OCI-LY7 (cell line): ENCODE measurements at regions not wholly inside any gene's neighbourhood (a gene's known extent, or its start where the extent isn't known, plus 50 kb on each side); places are given as distances from the start of the nearest gene placed in this dataset.

ENCODE experiments used
- BruUV-seq: library from RNA; stranded (reverse); fragments of 400-500 nt; replicated peaks from 2 replicates; lab custom pipeline; 2021; lab: Mats Ljungman, UMichigan
- CTCF ChIA-PET: fragments of 300-600 bp; sonication (Branson Sonifier 250); formaldehyde crosslinking; loops from one replicate; lab custom pipeline; 2022; ENCODE audit warnings: antibody characterized with exemption; ENCODE audit not compliant: unreplicated experiment; lab: Charles Lee
- POLR2A ChIA-PET: fragments of 300-600 bp; sonication (Branson Sonifier 250); formaldehyde crosslinking; loops from one replicate; lab custom pipeline; 2022; ENCODE audit warnings: antibody characterized with exemption; lab: Charles Lee
- DNase-seq: peaks from one replicate; pipeline ENCODE4 v3.0.0-alpha.2; 2015; ENCODE audit warnings: low spot score
- H2AFZ ChIP-seq: fragments of 200-600 bp; sonication (generic), shearing (Covaris generic); 2 replicates; pipeline ENCODE4 v1.6.1; 2014; ENCODE audit warnings: mild to moderate bottlenecking, antibody characterized with exemption, low read length, moderate library complexity
- H3K27ac ChIP-seq: fragments of 200-600 bp; sonication (generic); 2 replicates; pipeline ENCODE4 v1.5.1; 2014; ENCODE audit warnings: mixed run types, low read depth, mild to moderate bottlenecking, moderate library complexity, low read length, inconsistent platforms; ENCODE audit not compliant: poor library complexity, severe bottlenecking
- H3K36me3 ChIP-seq: fragments of 200-600 bp; sonication (generic); 2 replicates; pipeline ENCODE4 v1.6.1; 2014; ENCODE audit warnings: mild to moderate bottlenecking, antibody characterized with exemption, low read length, moderate library complexity, mixed read lengths; ENCODE audit not compliant: insufficient read depth
- H3K4me1 ChIP-seq: fragments of 200-600 bp; sonication (generic); 2 replicates; pipeline ENCODE4 v1.5.1; 2014; ENCODE audit warnings: mild to moderate bottlenecking, low read length; ENCODE audit not compliant: insufficient read depth, poor library complexity, severe bottlenecking
- H3K4me2 ChIP-seq: fragments of 200-600 bp; sonication (generic); 2 replicates; pipeline ENCODE4 v1.6.1; 2014; ENCODE audit warnings: mild to moderate bottlenecking, low read length
- H3K4me3 ChIP-seq: fragments of 200-600 bp; sonication (generic); 2 replicates; pipeline ENCODE4 v1.5.1; 2014; ENCODE audit warnings: mild to moderate bottlenecking, low read depth, low read length; ENCODE audit not compliant: poor library complexity, severe bottlenecking
- H3K79me2 ChIP-seq: fragments of 200-600 bp; sonication (generic); 2 replicates; pipeline ENCODE4 v1.6.1; 2016; ENCODE audit warnings: low read depth, mild to moderate bottlenecking, low read length, moderate library complexity, mixed read lengths; ENCODE audit not compliant: insufficient read depth
- H3K9me2 ChIP-seq: fragments of 200-600 bp; sonication (generic); 2 replicates; pipeline ENCODE4 v1.6.1; 2016; ENCODE audit warnings: mild to moderate bottlenecking, low read length, mixed read lengths; ENCODE audit not compliant: insufficient read depth
- H3K9me3 ChIP-seq: fragments of 200-600 bp; sonication (generic); 2 replicates; pipeline ENCODE4 v1.6.1; 2014; ENCODE audit warnings: mild to moderate bottlenecking, mixed run types, low read length, mixed read lengths
- H4K20me1 ChIP-seq: fragments of 200-600 bp; sonication (generic); 2 replicates; pipeline ENCODE4 v1.6.1; 2014; ENCODE audit warnings: mild to moderate bottlenecking, antibody characterized with exemption, low read length, moderate library complexity, mixed read lengths; ENCODE audit not compliant: insufficient read depth
- EZH2phosphoT487 ChIP-seq: fragments of 200-600 bp; sonication (generic); IDR thresholded peaks from 2 replicates; pipeline ENCODE4 v1.6.1; 2018; ENCODE audit warnings: low read depth, borderline replicate concordance, mild to moderate bottlenecking, mixed run types, antibody characterized with exemption, low read length, moderate library complexity, mixed read lengths
- intact Hi-C: fragments of 100-400 bp; cut with micrococcal nuclease; formaldehyde crosslinking; loops from one replicate; pipeline ENCODE4 v1.10.0; 2022; ENCODE audit not compliant: unreplicated experiment
- TF ChIP-seq, protein P1 (sequence below): fragments of 200-600 bp; sonication (generic); conservative IDR thresholded peaks from 2 replicates; pipeline ENCODE4 v1.5.1; 2014; ENCODE audit warnings: mild to moderate bottlenecking, antibody characterized with exemption, low read length, moderate library complexity, mixed read lengths

DNA sequence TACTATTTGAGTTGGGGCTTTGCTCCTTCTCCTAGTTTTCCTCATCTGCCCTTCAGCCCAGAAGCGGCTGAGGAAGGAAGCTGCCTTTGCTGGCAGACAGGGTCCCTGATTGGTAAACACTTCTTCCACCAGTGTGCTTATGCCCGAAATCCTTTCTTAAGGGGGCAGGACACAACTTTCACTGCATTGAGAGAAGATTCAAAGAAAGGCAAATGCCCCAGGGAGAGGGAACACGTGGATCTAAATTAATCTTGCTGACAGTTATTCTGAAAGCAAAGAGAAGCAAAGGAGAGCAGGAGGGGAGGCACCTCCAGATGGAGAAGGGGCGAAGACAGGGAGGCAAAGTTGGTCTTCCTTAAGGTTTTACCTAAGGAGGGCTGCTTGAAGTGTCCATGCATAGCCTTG lies 92.1 kb upstream of the EFEMP1 start:
- ChIA-PET POLR2A (no interaction called here), CTCF (no interaction called here)
- intact Hi-C loops = no loop called here
- H3K9me2 ChIP-seq = no peaks in the 10 kb centered on the region
- H3K27ac ChIP-seq = no peak overlapping the region
- H3K4me2 ChIP-seq = peak overlapping the region; percentile 18
- H2AFZ ChIP-seq = peak overlapping the region; percentile 51; the same call in 1 of the 2 replicates
- H3K36me3 ChIP-seq = no peaks in the 10 kb centered on the region
- peak; percentile 2 for DNase-seq
- H3K4me1 ChIP-seq = peaks cover 8% of the 10 kb centered on the region
- no peaks in the 10 kb centered on the region for H4K20me1 ChIP-seq
- no peak for TF ChIP-seq EZH2phosphoT487
- TF ChIP-seq, protein P1, sequence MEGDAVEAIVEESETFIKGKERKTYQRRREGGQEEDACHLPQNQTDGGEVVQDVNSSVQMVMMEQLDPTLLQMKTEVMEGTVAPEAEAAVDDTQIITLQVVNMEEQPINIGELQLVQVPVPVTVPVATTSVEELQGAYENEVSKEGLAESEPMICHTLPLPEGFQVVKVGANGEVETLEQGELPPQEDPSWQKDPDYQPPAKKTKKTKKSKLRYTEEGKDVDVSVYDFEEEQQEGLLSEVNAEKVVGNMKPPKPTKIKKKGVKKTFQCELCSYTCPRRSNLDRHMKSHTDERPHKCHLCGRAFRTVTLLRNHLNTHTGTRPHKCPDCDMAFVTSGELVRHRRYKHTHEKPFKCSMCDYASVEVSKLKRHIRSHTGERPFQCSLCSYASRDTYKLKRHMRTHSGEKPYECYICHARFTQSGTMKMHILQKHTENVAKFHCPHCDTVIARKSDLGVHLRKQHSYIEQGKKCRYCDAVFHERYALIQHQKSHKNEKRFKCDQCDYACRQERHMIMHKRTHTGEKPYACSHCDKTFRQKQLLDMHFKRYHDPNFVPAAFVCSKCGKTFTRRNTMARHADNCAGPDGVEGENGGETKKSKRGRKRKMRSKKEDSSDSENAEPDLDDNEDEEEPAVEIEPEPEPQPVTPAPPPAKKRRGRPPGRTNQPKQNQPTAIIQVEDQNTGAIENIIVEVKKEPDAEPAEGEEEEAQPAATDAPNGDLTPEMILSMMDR = no peak
- H3K4me3 ChIP-seq = no peak overlapping the region
- H3K79me2 ChIP-seq = no peaks in the 10 kb centered on the region
- no TSS peak for BruUV-seq
- no peaks in the 10 kb centered on the region for H3K9me3 ChIP-seq

DNA sequence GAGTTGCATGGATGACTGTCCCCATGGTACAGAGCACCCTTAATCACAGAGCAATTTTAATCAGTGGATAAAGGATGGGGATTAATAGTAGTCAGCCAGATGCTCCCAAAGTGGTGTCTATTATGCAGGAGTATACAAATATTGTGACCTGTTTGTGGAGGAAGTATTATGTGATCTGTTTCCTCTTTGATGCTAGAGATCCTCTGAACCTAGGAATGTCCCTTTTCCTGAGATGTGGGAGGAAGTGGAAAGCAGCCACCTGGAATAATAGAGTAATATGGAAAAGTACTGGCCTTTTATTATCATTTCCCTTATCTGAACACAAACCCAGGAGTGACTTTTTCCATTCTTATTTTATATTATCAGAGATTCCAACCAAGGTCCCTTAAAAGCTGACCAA lies 94.2 kb upstream of the EFEMP1 start:
- BruUV-seq = no TSS peak
- no peak overlapping the region for H3K4me2 ChIP-seq
- no peak overlapping the region for H3K27ac ChIP-seq
- no peaks in the 10 kb centered on the region for H4K20me1 ChIP-seq
- no peak overlapping the region for H3K4me3 ChIP-seq
- H3K36me3 ChIP-seq = no peaks in the 10 kb centered on the region
- H3K79me2 ChIP-seq = no peaks in the 10 kb centered on the region
- TF ChIP-seq, protein P1 = no peak
- no peak for TF ChIP-seq EZH2phosphoT487
- peaks cover 8% of the 10 kb centered on the region for H3K4me1 ChIP-seq
- no peak overlapping the region for H2AFZ ChIP-seq
- no peaks in the 10 kb centered on the region for H3K9me3 ChIP-seq
- ChIA-PET POLR2A (no interaction called here), CTCF (no interaction called here)
- intact Hi-C loops = no loop called here
- DNase-seq = no peak
- H3K9me2 ChIP-seq = no peaks in the 10 kb centered on the region

DNA sequence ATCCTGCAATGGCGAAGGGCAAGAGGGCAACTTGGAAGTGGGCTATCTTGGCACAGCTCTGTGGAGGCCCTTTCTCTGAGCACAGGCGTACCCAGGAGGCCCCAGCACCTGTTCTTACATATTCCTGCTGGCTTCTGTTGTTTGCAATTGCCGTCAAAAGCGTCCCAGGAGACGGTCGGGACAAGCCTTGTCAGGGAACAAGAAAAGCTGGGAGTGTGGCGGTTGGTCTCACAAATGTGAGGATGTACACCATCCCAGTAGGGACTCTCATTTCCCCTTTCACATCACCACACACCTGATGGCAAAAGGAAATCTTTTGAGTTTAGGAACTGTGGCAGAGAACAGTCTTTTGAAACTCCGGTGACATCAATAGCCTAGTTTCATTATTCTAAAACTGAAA lies 94.7 kb upstream of the EFEMP1 start:
- no peak overlapping the region for H3K4me3 ChIP-seq
- peaks cover 8% of the 10 kb centered on the region for H3K4me1 ChIP-seq
- no peaks in the 10 kb centered on the region for H3K36me3 ChIP-seq
- no peaks in the 10 kb centered on the region for H3K9me2 ChIP-seq
- no peak overlapping the region for H2AFZ ChIP-seq
- no peaks in the 10 kb centered on the region for H3K79me2 ChIP-seq
- TF ChIP-seq EZH2phosphoT487 = no peak
- TF ChIP-seq, protein P1 = no peak
- DNase-seq = no peak
- H3K9me3 ChIP-seq = no peaks in the 10 kb centered on the region
- CTCF ChIA-PET = no interaction called here
- H3K4me2 ChIP-seq = no peak overlapping the region
- no peak overlapping the region for H3K27ac ChIP-seq
- POLR2A ChIA-PET = no interaction called here
- H4K20me1 ChIP-seq = no peaks in the 10 kb centered on the region
- intact Hi-C loops = no loop called here
- no TSS peak for BruUV-seq
